CD4-positive, alpha-beta memory T cell (primary cell): ENCODE measurements at regions not wholly inside any gene's neighbourhood (a gene's known extent, or its start where the extent isn't known, plus 50 kb on each side); places are given as distances from the start of the nearest gene placed in this dataset.

ENCODE experiments used
- CTCF ChIA-PET: fragments of 350-600 bp; sonication (Branson Sonifier 250); formaldehyde crosslinking; loops from one replicate; lab custom pipeline; 2021; ENCODE audit warnings: inconsistent platforms; ENCODE audit not compliant: partially characterized antibody; lab: Charles Lee
- POLR2A ChIA-PET: fragments of 350-600 bp; sonication (Branson Sonifier 250); formaldehyde crosslinking; loops from one replicate; lab custom pipeline; 2021; ENCODE audit not compliant: partially characterized antibody; lab: Charles Lee
- DNase-seq, 5 donors: peaks; one replicate each; pipeline versions ENCODE4 v3.0.0 to v3.0.0-alpha.2; 2020 to 2022; ENCODE audit warnings: mixed read lengths in 1 of 5
- H3K27ac ChIP-seq: one replicate; pipeline ENCODE4 v1.7.0; 2013; ENCODE audit warnings: low read depth, low read length
- H3K27me3 ChIP-seq: 2 replicates; pipeline ENCODE4 v1.7.0; 2013; ENCODE audit warnings: mild to moderate bottlenecking, low read length, moderate library complexity; ENCODE audit not compliant: insufficient read depth
- H3K36me3 ChIP-seq: 2 replicates; pipeline ENCODE4 v1.7.0; 2013; ENCODE audit warnings: mild to moderate bottlenecking, low read length, moderate library complexity; ENCODE audit not compliant: insufficient read depth
- H3K4me1 ChIP-seq: 2 replicates; pipeline ENCODE4 v1.7.0; 2013; ENCODE audit warnings: mild to moderate bottlenecking, low read length, moderate library complexity; ENCODE audit not compliant: insufficient read depth
- H3K4me3 ChIP-seq, 2 donors: one replicate each; pipeline ENCODE4 v1.7.0; 2013; ENCODE audit warnings: low read length in 2 of 2, mild to moderate bottlenecking in 1 of 2
- H3K9me3 ChIP-seq, 2 donors: one replicate each; pipeline ENCODE4 v1.7.0; 2013; ENCODE audit warnings: low read length in 2 of 2, control low read depth in 1 of 2; ENCODE audit not compliant: control insufficient read depth in 1 of 2
- H3K27ac Mint-ChIP-seq, 7 donors: one replicate each; pipeline ENCODE4 v1.8.0; 2020 to 2021; ENCODE audit warnings: mixed read lengths in 7 of 7, mild to moderate bottlenecking in 6 of 7, inconsistent platforms in 3 of 7, moderate library complexity in 3 of 7
- H3K27me3 Mint-ChIP-seq, 2 donors: one replicate each; pipeline ENCODE4 v1.8.0; 2020 to 2021; ENCODE audit warnings: mixed read lengths in 2 of 2
- H3K36me3 Mint-ChIP-seq, 2 donors: one replicate each; pipeline ENCODE4 v1.8.0; 2020 to 2021; ENCODE audit warnings: mixed read lengths in 2 of 2, inconsistent platforms in 1 of 2, mild to moderate bottlenecking in 1 of 2
- H3K4me1 Mint-ChIP-seq, 4 donors: one replicate each; pipeline ENCODE4 v1.8.0; 2020 to 2021; ENCODE audit warnings: mixed read lengths in 4 of 4, mild to moderate bottlenecking in 1 of 4
- H3K4me3 Mint-ChIP-seq, 8 donors: one replicate each; pipeline ENCODE4 v1.8.0; 2020 to 2021; ENCODE audit warnings: mixed read lengths in 8 of 8, mild to moderate bottlenecking in 7 of 8, moderate library complexity in 6 of 8, inconsistent platforms in 3 of 8
- H3K9me3 Mint-ChIP-seq, 8 donors: one replicate each; pipeline ENCODE4 v1.8.0; 2020 to 2021; ENCODE audit warnings: mixed read lengths in 8 of 8, mild to moderate bottlenecking in 5 of 8, inconsistent platforms in 3 of 8, moderate library complexity in 1 of 8
- intact Hi-C: fragments of 100-400 bp; cut with micrococcal nuclease; formaldehyde crosslinking; loops from one replicate; pipeline ENCODE4 v1.15.1; 2023

- H3K27ac ChIP-seq = no peak overlapping the region
- Mint-ChIP-seq H3K36me3 (no peaks in the 10 kb centered on the region), H3K4me3 (no peak overlapping the region), H3K27me3 (no peaks in the 10 kb centered on the region), H3K9me3 (peaks cover 0 to 9% (median 6%) of the 10 kb centered on the region in 8 donors), H3K27ac (no peak overlapping the region), H3K4me1 (no peaks in the 10 kb centered on the region)
- intact Hi-C loops = no loop called here
- no peak overlapping the region for H3K4me3 ChIP-seq
- ChIA-PET POLR2A (no interaction called here), CTCF (no interaction called here)
- no peaks in the 10 kb centered on the region for H3K27me3 ChIP-seq
- DNase-seq = no peak
- H3K9me3 ChIP-seq = no peaks in the 10 kb centered on the region
- H3K4me1 ChIP-seq = no peaks in the 10 kb centered on the region
- no peaks in the 10 kb centered on the region for H3K36me3 ChIP-seq
Measured at GRCh38 chr11:21636561-21636960, 556.3 kb upstream of the ANO5 start.

- H3K27me3 ChIP-seq = no peaks in the 10 kb centered on the region
- intact Hi-C loops = no loop called here
- H3K36me3 ChIP-seq = no peaks in the 10 kb centered on the region
- H3K9me3 Mint-ChIP-seq = peaks cover 0 to 24% (median 11%) of the 10 kb centered on the region in 8 donors
- no peaks in the 10 kb centered on the region for H3K4me1 ChIP-seq
- no peak overlapping the region for H3K4me3 ChIP-seq
- no peak overlapping the region for H3K27ac ChIP-seq
- H3K27me3 Mint-ChIP-seq = no peaks in the 10 kb centered on the region
- H3K9me3 ChIP-seq = no peaks in the 10 kb centered on the region
- H3K4me1 Mint-ChIP-seq = no peaks in the 10 kb centered on the region
- no peak overlapping the region for H3K4me3 Mint-ChIP-seq
- CTCF ChIA-PET = no interaction called here
- POLR2A ChIA-PET = no interaction called here
- no peak for DNase-seq
- no peaks in the 10 kb centered on the region for H3K36me3 Mint-ChIP-seq
- no peak overlapping the region for H3K27ac Mint-ChIP-seq
Measured at GRCh38 chr11:21640491-21640890, 552.4 kb upstream of the ANO5 start.

GRCh38 chr11:21641869-21642268, 551.0 kb upstream of the ANO5 start:
- CTCF ChIA-PET = no interaction called here
- POLR2A ChIA-PET = no interaction called here
- H3K36me3 Mint-ChIP-seq = no peaks in the 10 kb centered on the region

GRCh38 chr11:21646351-21646750, 546.5 kb upstream of the ANO5 start:
- ChIA-PET CTCF (no interaction called here), POLR2A (no interaction called here)
- H3K36me3 ChIP-seq = no peaks in the 10 kb centered on the region
- H3K27ac ChIP-seq = no peak overlapping the region
- Mint-ChIP-seq H3K9me3 (peaks cover 0 to 24% (median 15%) of the 10 kb centered on the region in 8 donors), H3K4me3 (no peak overlapping the region), H3K4me1 (no peaks in the 10 kb centered on the region), H3K36me3 (no peaks in the 10 kb centered on the region), H3K27me3 (no peaks in the 10 kb centered on the region), H3K27ac (no peak overlapping the region)
- no peak overlapping the region for H3K4me3 ChIP-seq
- no peaks in the 10 kb centered on the region for H3K27me3 ChIP-seq
- intact Hi-C loops = no loop called here
- peaks cover 0 to 1% of the 10 kb centered on the region in 2 donors for H3K9me3 ChIP-seq
- no peaks in the 10 kb centered on the region for H3K4me1 ChIP-seq
- DNase-seq = no peak

More at GRCh38 chr11:21641869-21642268, 551.0 kb upstream of the ANO5 start:
- no peak overlapping the region for H3K27ac Mint-ChIP-seq
- no peak overlapping the region for H3K4me3 ChIP-seq
- no peaks in the 10 kb centered on the region for H3K36me3 ChIP-seq
- H3K4me1 ChIP-seq = no peaks in the 10 kb centered on the region
- H3K9me3 ChIP-seq = no peaks in the 10 kb centered on the region
- no peak for DNase-seq
- H3K27me3 Mint-ChIP-seq = no peaks in the 10 kb centered on the region
- H3K4me3 Mint-ChIP-seq = no peak overlapping the region
- no peak overlapping the region for H3K27ac ChIP-seq
- H3K4me1 Mint-ChIP-seq = no peaks in the 10 kb centered on the region
- intact Hi-C loops = no loop called here
- H3K9me3 Mint-ChIP-seq = peaks cover 0 to 24% (median 11%) of the 10 kb centered on the region in 8 donors
- no peaks in the 10 kb centered on the region for H3K27me3 ChIP-seq

GRCh38 chr11:21650961-21651360, 541.9 kb upstream of the ANO5 start:
- Mint-ChIP-seq H3K27ac (no peak overlapping the region), H3K27me3 (no peaks in the 10 kb centered on the region), H3K36me3 (no peaks in the 10 kb centered on the region), H3K9me3 (peaks cover 0 to 19% (median 12%) of the 10 kb centered on the region in 8 donors), H3K4me1 (no peaks in the 10 kb centered on the region), H3K4me3 (no peak overlapping the region)
- Histone ChIP-seq H3K4me1 (no peaks in the 10 kb centered on the region), H3K9me3 (peaks cover 0 to 4% of the 10 kb centered on the region in 2 donors), H3K36me3 (no peaks in the 10 kb centered on the region), H3K27ac (no peak overlapping the region), H3K27me3 (no peaks in the 10 kb centered on the region), H3K4me3 (no peak overlapping the region)
- CTCF ChIA-PET = no interaction called here
- POLR2A ChIA-PET = no interaction called here
- intact Hi-C loops = no loop called here
- no peak for DNase-seq

- H3K4me3 Mint-ChIP-seq = no peak overlapping the region
- Histone ChIP-seq H3K4me1 (no peaks in the 10 kb centered on the region), H3K27me3 (no peaks in the 10 kb centered on the region), H3K36me3 (no peaks in the 10 kb centered on the region), H3K9me3 (peaks cover 0 to 4% of the 10 kb centered on the region in 2 donors), H3K4me3 (no peak overlapping the region), H3K27ac (no peak overlapping the region)
- intact Hi-C loops = no loop called here
- H3K36me3 Mint-ChIP-seq = no peaks in the 10 kb centered on the region
- H3K4me1 Mint-ChIP-seq = no peaks in the 10 kb centered on the region
- CTCF ChIA-PET = no interaction called here
- H3K9me3 Mint-ChIP-seq = peaks cover 5 to 27% (median 11%) of the 10 kb centered on the region in 8 donors
- no peak overlapping the region for H3K27ac Mint-ChIP-seq
- no peak for DNase-seq
- POLR2A ChIA-PET = no interaction called here
- no peaks in the 10 kb centered on the region for H3K27me3 Mint-ChIP-seq
Measured at GRCh38 chr11:21653951-21654421, 538.9 kb upstream of the ANO5 start.

GRCh38 chr11:21656065-21656464, 536.8 kb upstream of the ANO5 start:
- no peak overlapping the region for H3K4me3 Mint-ChIP-seq

More at GRCh38 chr11:21656065-21656464, 536.8 kb upstream of the ANO5 start:
- Histone ChIP-seq H3K27me3 (no peaks in the 10 kb centered on the region), H3K4me3 (no peak overlapping the region), H3K4me1 (no peaks in the 10 kb centered on the region), H3K27ac (no peak overlapping the region), H3K9me3 (peaks cover 0 to 4% of the 10 kb centered on the region in 2 donors), H3K36me3 (no peaks in the 10 kb centered on the region)
- intact Hi-C loops = no loop called here
- POLR2A ChIA-PET = no interaction called here
- no peak overlapping the region for H3K27ac Mint-ChIP-seq
- H3K9me3 Mint-ChIP-seq = peaks cover 7 to 27% (median 14%) of the 10 kb centered on the region in 8 donors
- no peaks in the 10 kb centered on the region for H3K27me3 Mint-ChIP-seq
- no peak for DNase-seq
- H3K36me3 Mint-ChIP-seq = no peaks in the 10 kb centered on the region
- CTCF ChIA-PET = no interaction called here
- no peaks in the 10 kb centered on the region for H3K4me1 Mint-ChIP-seq
